ENCODE measurements at regions not wholly inside any gene's neighbourhood (a gene's known extent, or its start where the extent isn't known, plus 50 kb on each side); places are given as distances from the start of the nearest gene placed in this dataset.

DNA sequence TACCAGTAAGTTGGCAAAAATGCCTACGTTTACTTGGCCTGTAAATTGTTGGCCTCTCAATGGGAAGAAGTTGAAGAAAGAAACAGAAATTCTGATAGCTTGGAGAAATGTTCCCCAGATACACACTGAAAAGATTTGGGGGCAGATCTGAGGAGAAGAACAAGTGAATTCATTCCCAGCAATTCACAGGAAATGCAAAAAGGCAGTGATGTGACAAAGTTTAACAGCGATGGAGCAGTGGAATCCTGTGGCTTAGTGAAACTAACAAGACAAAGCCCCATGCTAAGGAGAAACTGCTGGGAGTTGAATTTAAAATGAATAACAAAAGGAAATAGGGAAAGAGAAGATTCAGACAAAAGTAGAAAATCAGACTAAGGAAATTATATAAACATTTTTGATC is 213.2 kb upstream of the EDIL3 start:
- TF ChIP-seq HDGF (IDR thresholded peaks at IDR 0.05; ENCODE audit: borderline replicate concordance) (no peak), BHLHE40 (IDR thresholded peaks at IDR 0.05; ENCODE audit: borderline replicate concordance) (no peak), ELF4 (IDR thresholded peaks at IDR 0.05) (no peak), L3MBTL2 (conservative IDR thresholded peaks at IDR 0.05) (no peak), SUZ12 (IDR thresholded peaks at IDR 0.05) (no peak), PKNOX1 (IDR thresholded peaks at IDR 0.05) (no peak), SP1 (IDR thresholded peaks at IDR 0.05) (no peak), ARNT (IDR thresholded peaks at IDR 0.05) (no peak), FOXK2 (IDR thresholded peaks at IDR 0.05) (no peak), FOXM1 (IDR thresholded peaks at IDR 0.05; ENCODE audit: borderline replicate concordance) (no peak), FOXA1 (IDR thresholded peaks at IDR 0.05) (no peak), TARDBP (IDR thresholded peaks at IDR 0.05) (no peak)
